Hypothalamus (tissue), 51 donors: ENCODE measurements at regions not wholly inside any gene's neighbourhood (a gene's known extent, or its start where the extent isn't known, plus 50 kb on each side); places are given as distances from the start of the nearest gene placed in this dataset.

Source experiments
- DNase-seq, 51 donors: peaks; one replicate each; lab custom pipeline; 2025; lab: John Stamatoyannopoulos, UW

- no peak for DNase-seq
These were observed 790.8 kb upstream of the TBX3 start for GRCh38 chr12:115474539-115475353.

DNA sequence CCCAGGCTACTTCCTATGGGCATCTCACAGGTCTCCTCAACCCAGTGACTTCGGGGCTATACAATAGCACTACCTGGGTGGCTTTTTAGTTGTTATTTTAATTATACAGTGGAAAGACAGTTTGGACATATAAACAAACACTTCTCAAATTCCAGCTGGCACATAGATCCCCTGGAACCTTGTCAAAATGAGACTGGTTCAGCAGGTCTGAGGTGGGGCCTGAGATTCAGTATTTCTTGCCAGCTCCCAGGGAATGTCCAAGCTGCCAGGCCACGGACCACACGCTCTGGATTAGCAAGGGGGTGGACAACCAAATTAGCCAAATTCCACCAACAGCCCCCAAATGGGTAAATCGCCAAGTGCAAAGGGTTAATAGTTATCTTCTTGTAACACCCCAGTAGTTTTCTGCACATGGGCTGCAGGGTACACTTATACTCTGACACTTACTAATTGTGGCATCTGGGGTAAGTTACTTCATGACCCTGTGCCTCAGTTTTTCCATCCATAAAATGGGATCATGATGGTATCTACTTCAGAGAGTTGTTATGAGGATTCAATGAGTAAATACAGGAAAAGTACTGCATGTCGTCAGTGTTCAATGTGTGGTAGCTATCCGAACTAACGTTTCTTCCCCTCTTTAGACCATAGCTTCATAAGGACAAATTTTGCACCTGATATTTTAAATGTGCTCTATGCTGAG lies 789.4 kb upstream of the TBX3 start:
- DNase-seq = no peak

DNA sequence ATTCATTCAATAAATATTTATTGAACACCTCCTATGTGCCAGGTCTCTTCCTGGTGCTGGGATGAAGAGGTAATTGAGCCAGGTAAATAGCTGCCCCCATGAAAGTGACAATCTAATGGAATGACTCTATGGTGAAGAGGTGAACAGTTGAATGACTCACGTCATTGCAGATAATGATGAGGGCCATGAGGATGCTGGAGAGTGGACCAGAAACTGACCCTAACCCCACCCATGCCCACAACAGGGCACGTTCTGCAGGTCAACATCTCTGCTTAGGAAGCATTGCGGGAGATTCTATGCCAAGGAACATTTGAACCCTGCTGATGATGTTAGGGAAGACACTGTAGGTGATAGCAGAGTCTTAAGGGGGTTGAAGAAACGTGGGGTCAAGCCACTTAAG lies 788.9 kb upstream of the TBX3 start:
- no peak for DNase-seq

DNA sequence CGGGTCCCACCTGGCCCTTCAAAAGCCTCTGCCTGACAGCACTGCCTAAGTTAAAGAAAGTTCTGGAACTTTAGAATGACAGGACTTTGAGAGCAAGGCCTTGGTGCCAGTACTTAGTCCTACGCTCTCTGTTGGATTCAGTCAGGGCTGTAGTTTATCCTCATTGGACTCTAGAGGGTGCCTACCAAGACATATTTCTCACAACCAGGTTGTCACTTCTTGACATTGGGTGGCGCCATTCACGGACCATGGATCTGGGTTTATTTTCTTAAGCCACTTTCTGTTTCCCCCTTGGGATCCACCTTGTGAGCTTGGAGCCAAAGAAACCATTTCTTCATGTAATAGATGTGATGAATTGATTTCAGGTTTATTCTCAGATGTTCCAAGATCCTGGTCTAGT lies 787.0 kb upstream of the TBX3 start:
- no peak for DNase-seq

DNA sequence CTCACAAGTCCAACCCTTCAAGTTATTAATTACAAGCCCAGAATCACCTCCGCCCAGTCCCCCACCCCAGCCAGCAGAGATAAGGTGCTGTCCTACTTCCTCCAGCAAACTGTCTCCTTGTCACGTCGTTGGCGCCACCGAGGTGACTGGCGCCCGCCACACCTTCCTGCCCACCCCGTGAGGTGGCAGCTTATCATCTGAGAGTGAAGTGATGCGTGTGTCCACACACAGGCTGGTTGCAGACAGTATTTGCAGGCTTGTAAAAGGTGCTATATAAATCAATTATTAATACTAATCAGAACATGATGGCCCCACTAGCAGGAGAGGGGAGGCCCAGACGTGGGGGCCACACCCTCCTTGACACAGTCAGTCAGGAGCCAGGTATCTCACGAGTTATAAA lies 786.6 kb upstream of the TBX3 start:
- DNase-seq = no peak

GRCh38 chr12:115468087-115468510 lies 784.1 kb upstream of the TBX3 start:
- DNase-seq = no peak

DNA sequence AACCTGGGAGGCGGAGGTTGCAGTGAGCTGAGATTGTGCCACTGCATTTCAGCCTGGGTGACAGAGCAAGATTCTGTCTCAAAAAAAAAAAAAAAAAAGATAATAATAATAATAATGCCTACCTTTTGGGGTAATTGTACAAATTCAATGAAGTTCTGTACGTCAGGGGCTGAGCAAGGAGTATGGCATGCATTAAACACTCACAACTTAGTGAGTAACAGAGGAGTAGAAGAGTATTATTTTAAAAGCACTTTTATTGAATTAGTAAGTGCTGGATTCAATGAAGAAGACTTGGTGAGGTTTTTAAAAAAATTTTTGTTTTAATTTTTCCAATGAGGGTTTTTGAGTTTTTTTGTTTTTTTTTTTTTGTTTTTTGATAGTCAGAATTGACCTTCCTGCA lies 783.6 kb upstream of the TBX3 start:
- no peak for DNase-seq

- no peak for DNase-seq
These were observed 782.1 kb upstream of the TBX3 start for GRCh38 chr12:115466076-115466475.

- no peak for DNase-seq
These were observed 780.7 kb upstream of the TBX3 start for GRCh38 chr12:115464661-115465060.

DNA sequence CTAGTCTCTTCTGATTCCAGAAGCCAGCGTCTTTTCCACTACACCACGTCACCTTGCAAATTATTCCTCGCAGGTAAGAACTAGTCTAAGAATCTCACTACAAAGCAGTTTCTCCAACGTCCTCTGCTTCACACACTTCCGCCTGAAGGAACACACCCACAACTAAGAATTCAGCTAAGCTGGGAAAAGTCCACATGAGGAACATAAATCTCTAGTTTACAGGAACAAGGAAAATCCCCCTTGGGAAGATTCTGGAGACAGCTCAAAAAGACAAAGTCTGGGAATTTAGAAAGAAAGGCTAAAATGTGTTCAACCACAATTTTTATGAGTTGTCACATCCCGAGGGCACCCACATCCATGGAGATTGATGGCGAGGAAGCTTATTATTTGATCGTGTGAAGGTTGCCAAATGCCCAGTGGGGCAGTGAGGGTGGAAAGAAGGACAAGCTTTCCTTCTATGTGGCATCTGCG lies 780.2 kb upstream of the TBX3 start:
- DNase-seq = no peak

GRCh38 chr12:115461401-115461800 lies 777.4 kb upstream of the TBX3 start:
- DNase-seq = no peak

GRCh38 chr12:115457798-115458197 lies 773.8 kb upstream of the TBX3 start:
- DNase-seq = no peak

GRCh38 chr12:115456946-115457689 lies 773.1 kb upstream of the TBX3 start:
- DNase-seq = no peak

DNA sequence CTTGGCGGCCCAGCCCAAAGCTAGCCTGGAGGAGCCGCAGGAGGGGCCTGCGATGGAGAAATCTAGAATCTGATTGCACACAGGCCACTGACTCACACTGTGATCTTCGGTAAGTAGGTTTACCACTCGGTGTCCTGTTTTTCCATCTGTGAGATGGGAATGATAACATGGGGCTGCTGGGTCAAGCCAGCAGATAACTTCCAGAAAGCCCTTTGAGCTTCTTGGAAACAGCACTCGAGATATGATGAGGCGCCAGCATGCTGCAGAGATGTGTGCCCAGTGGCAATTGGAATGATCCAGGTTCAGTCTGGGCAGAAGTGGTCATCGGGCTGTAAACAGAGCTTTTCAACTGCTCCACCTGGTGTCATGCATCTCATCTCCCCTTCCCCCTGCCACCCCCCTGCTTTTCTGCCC lies 771.3 kb upstream of the TBX3 start:
- DNase-seq = no peak

DNA sequence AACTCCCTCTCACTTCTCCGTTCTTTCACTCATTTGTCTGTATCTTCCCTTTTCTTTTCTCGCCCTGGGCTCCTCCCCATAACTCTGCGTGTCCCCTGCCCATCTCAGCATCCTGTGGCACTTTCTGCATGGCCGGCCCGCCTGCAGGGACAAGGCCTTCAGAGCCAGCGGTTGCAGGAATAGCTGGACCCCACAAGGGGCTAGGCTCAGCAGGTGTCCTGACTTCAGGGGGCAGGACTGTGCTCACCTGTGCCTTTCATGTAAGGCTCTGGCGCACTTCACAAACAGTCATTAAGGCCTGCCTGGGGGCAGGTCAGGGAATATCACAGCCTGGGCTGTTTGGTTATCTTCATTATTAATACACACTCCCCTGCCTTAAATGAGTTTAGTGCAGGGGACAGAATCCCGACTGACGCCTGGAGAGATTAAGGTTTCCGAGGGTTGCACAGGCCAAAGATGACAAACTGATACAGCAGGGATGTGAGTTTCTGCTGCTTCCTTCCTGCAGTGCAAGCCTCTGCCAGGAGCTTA lies 768.8 kb upstream of the TBX3 start:
- no peak for DNase-seq

- DNase-seq = peak in 19 of 51 donors; percentile 6 to 51 (median 22)
These were observed 768.1 kb upstream of the TBX3 start for GRCh38 chr12:115451780-115452736.

GRCh38 chr12:115451151-115451779 lies 767.3 kb upstream of the TBX3 start:
- no peak for DNase-seq

DNA sequence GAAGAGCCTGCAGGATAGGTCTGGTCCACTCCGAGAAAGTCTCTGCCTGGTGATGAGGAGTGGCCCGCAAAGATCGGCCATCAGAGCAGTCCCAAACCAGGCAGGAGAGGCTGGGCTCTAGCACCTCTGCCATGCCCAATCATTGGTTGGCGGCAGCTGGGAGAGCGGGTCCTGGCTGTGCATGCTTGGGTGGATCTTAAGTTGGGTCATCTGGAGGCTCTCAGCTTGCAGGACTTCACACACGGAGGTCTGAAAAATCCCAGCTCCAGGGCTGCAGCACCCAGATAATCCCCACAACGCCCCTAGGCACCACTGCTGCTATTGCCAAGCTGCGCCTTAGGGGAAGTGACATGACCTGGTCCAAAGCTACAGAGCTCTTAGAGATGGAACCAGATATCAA lies 766.7 kb upstream of the TBX3 start:
- no peak for DNase-seq

DNA sequence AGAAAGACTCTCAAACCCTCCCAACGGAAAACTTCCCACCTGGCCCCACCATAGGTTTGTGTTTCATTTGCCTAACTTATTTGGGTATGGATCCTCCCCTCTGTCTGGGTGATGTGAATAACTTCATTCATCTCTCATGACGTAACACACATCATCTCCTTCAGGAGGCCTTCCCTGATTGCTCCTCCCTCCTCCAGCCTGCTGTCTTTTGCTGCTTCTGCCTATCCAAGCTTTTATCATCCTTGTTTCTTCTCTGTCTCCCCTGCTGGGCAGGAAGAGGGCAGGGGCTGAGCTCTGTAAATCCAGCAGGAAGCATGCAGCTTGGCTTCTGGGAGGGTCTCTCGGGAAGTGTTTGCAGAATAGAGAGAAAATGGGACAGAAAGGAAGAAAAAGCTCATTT lies 766.0 kb upstream of the TBX3 start:
- no peak for DNase-seq
